DMS153 treated with DMSO at 0.1 percent for 48 hours (cell line): ENCODE measurements at regions not wholly inside any gene's neighbourhood (a gene's known extent, or its start where the extent isn't known, plus 50 kb on each side); places are given as distances from the start of the nearest gene placed in this dataset.

Experiments used
- DNase-seq: peaks from one replicate; lab custom pipeline; 2025; ENCODE audit not compliant: unreplicated experiment; lab: John Stamatoyannopoulos, UW

GRCh38 chr1:29671446-29672356 is 435.4 kb downstream of the PTPRU start:
- DNase-seq, result no peak

- DNase-seq, result no peak
Observed at GRCh38 chr1:29670752-29671151, 434.4 kb downstream of the PTPRU start.

GRCh38 chr1:29669912-29670311 is 433.6 kb downstream of the PTPRU start:
- DNase-seq, result no peak

GRCh38 chr1:29669158-29669871 is 433.0 kb downstream of the PTPRU start:
- DNase-seq, result no peak

GRCh38 chr1:29668551-29669157 is 432.3 kb downstream of the PTPRU start:
- no peak for DNase-seq

- DNase-seq, result no peak
Observed at GRCh38 chr1:29667951-29668350, 431.6 kb downstream of the PTPRU start.

GRCh38 chr1:29664711-29665110 is 428.4 kb downstream of the PTPRU start:
- no peak for DNase-seq

- no peak for DNase-seq
Observed at GRCh38 chr1:29658688-29659087, 422.4 kb downstream of the PTPRU start.

DNA sequence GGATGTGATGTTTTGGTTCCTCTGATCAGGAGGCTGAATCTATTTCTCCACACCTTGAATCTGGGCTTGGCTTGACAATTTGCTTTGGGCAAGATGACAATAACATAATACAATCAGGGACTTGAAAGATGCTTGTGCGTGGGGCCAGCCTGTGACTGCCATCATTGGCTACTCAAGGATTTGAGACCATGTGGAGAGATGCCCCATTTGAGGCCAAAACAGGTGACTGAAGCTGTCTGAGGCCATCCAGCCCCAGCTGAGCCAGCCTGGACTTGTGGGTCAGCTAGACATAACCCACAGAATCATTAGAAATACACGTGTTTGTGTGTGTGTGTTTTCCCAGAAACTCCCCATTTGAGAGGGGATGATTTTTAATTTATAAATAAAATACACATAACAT is 421.5 kb downstream of the PTPRU start:
- no peak for DNase-seq

DNA sequence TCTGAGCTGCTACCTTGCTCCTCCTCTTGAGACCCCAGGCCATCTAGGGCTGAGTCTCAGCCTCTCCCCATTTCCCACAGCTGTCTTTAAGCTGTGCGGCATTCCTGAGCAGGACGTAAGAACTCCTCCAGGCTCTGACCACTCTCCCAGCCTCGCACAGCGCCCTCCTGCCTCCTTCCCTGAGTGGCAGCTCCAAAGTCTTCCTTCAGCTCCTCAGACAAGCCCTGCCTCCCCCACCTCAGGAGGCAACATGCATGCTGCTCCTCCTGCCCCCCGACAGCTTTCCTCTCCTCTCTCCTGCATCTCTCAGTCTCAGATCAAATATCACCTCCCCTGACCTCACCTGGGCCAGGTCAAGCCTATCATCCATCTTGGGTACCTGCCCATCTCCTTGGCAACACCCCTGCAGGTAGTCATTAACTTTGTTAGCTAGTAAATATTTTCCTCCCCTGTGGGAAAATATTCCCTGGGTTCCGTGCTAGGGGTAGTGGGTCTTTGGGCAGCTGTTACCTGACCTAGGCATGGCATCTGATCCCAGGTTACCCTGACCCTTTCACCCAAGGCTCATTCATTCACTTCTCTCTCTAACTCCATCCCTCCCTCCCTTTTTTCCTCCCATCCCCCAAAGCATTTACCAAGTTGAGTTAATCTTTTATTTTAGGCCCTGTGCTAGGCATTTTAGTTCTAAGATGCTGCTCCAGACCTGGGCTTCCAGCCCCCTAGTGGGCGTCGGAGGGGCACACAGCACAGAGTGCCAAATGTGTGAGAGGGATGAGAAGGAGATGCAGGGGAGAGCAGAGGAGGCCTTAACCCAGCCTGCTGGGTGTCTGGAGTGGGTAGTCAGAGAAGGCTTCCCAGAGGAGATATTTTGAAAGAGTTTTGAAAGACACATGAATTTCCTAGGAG is 419.9 kb downstream of the PTPRU start:
- DNase-seq, result no peak

DNA sequence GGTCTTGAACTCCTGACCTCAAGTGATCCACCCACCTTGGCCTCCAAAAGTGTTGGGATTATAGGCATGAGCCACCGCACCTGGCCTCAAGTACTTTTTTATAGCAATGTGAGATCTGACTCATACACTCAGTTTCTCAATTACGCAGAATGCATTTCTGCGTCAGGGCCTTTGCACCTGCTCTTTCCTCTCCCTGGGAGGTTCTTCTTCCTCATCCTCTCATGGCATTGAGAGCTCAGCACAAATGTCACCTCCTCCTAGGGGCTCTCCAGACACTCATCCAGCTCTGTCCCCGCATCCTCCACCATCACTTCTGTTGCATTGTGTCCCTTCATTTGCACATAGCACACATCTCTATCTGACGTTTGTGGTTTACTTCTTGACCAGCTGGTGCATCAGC is 418.8 kb downstream of the PTPRU start:
- no peak for DNase-seq

DNA sequence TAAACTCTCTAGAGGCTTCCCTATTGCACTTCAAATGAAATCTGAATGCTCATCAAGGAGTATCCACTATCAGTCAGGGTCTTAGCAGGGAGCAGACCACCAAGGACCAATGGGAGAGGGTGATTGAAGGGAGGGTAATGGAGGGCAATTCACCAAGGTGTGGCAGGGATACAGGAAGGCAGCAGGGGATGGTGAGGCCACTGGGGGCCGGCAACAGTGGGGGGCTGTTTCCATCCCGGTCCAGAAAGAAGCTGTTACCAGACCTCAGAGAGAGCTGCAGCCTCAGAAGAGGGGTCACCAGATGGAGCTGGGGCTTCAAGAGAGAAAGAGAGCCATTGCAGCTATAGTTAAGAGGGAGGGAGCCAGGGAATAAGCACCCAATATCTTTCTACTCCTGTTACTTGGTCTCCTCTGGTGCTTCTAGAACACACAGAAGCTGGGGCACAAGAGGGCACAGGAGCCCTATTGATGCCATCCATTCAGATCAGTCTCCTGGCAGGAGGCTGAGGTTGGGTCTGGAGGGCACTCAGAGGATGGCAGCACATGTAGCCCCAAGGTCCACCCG is 417.6 kb downstream of the PTPRU start:
- no peak for DNase-seq

DNA sequence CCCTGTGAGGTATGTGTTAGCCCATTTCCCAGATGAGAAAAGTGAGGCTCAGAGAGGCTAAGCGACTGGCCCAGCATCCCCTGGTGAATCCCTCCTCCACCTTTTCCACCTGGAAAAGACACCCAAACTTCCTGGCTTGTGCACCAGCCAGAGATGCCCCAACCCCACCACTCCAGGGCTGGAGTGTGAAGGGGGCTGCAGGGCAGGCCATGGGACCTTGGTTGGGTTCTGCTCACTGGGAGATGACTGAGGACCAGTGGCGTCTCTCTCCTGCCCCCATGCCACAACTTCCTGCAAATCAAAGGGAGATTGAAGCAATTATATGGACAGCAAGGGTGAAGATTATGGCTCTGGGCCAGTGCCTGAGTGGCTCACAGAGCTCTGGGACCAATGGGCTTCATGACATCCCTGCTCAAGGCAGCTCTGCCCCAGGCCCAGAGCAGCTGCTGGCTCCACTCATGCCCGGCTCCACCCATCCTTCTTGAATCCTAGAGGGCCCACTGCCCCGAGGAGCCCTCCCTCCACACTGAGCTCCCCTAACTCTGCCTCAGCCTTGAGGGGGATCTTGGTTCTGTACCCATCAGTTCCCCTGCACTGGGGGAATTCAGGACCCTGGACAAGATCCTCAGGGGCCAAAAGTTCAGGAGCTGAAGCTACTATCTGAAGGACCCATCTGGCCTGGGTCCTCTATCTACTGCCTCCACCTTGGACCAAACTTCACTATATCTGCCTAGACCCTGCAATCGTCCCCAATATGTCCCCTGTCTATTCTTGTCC is 416.9 kb downstream of the PTPRU start:
- DNase-seq, result no peak

GRCh38 chr1:29651684-29652665 is 415.7 kb downstream of the PTPRU start:
- DNase-seq, result no peak

- DNase-seq, result no peak
Observed at GRCh38 chr1:29651246-29651645, 414.9 kb downstream of the PTPRU start.

- DNase-seq, result no peak
Observed at GRCh38 chr1:29650476-29650875, 414.2 kb downstream of the PTPRU start.

GRCh38 chr1:29650041-29650400 is 413.7 kb downstream of the PTPRU start:
- DNase-seq, result no peak

- no peak for DNase-seq
Observed at GRCh38 chr1:29649189-29650040, 413.1 kb downstream of the PTPRU start.
